Neural progenitor cell (in vitro differentiated cells): ENCODE measurements at regions not wholly inside any gene's neighbourhood (a gene's known extent, or its start where the extent isn't known, plus 50 kb on each side); places are given as distances from the start of the nearest gene placed in this dataset.

Experiments used
- DNase-seq: peaks from one replicate; pipeline ENCODE4 v3.0.0-alpha.2; 2016; ENCODE audit warnings: low spot score
- H2AFZ ChIP-seq: fragments of 200-600 bp; sonication (generic); replicated peaks from 2 replicates; pipeline ENCODE4 v1.6.1; 2016; ENCODE audit warnings: antibody characterized with exemption
- H3F3A ChIP-seq: fragments of 200-600 bp; sonication (generic); 2 replicates; pipeline ENCODE4 v1.6.1; 2016; ENCODE audit warnings: antibody characterized with exemption, low read depth
- H3K27ac ChIP-seq: fragments of 200-600 bp; sonication (generic); 2 replicates; pipeline ENCODE4 v1.5.1; 2016; ENCODE audit warnings: mild to moderate bottlenecking
- H3K27me3 ChIP-seq: fragments of 200-600 bp; sonication (generic); 2 replicates; pipeline ENCODE4 v1.6.1; 2016; ENCODE audit warnings: mild to moderate bottlenecking, moderate library complexity
- H3K36me3 ChIP-seq: fragments of 200-600 bp; sonication (generic); 2 replicates; pipeline ENCODE4 v1.5.1; 2016
- H3K4me1 ChIP-seq: fragments of 200-600 bp; sonication (generic); 2 replicates; pipeline ENCODE4 v1.6.1; 2016; ENCODE audit warnings: mixed run types
- H3K4me2 ChIP-seq: fragments of 200-600 bp; sonication (generic); 2 replicates; pipeline ENCODE4 v1.6.1; 2016
- H3K4me3 ChIP-seq: fragments of 200-600 bp; sonication (generic); 2 replicates; pipeline ENCODE4 v1.5.1; 2016
- H3K79me2 ChIP-seq: fragments of 200-600 bp; sonication (generic); 2 replicates; pipeline ENCODE4 v1.6.1; 2016; ENCODE audit warnings: low read depth
- H3K9ac ChIP-seq: fragments of 200-600 bp; sonication (generic); 2 replicates; pipeline ENCODE4 v1.6.1; 2016
- H3K9me3 ChIP-seq: fragments of 200-600 bp; sonication (generic); 2 replicates; pipeline ENCODE4 v1.5.1; 2016; ENCODE audit warnings: low read depth
- H4K20me1 ChIP-seq: fragments of 200-600 bp; sonication (generic); 2 replicates; pipeline ENCODE4 v1.6.1; 2016; ENCODE audit warnings: low read depth
- H3K27ac Mint-ChIP-seq: 3 replicates; pipeline ENCODE4 v1.8.0; 2021; ENCODE audit warnings: mixed read lengths
- H3K27me3 Mint-ChIP-seq: 2 replicates; pipeline ENCODE4 v1.8.0; 2022; ENCODE audit warnings: low read depth, mild to moderate bottlenecking, inconsistent platforms, moderate library complexity, mixed read lengths; ENCODE audit not compliant: insufficient read depth
- H3K36me3 Mint-ChIP-seq: 3 replicates; pipeline ENCODE4 v1.8.0; 2021; ENCODE audit warnings: mixed read lengths
- H3K4me1 Mint-ChIP-seq: 3 replicates; pipeline ENCODE4 v1.8.0; 2021; ENCODE audit warnings: mixed read lengths
- H3K4me3 Mint-ChIP-seq: 3 replicates; pipeline ENCODE4 v1.8.0; 2021; ENCODE audit warnings: mild to moderate bottlenecking, moderate library complexity, mixed read lengths
- H3K9me3 Mint-ChIP-seq: 3 replicates; pipeline ENCODE4 v1.8.0; 2020; ENCODE audit warnings: mixed read lengths
- EZH2 ChIP-seq: fragments of 200-600 bp; sonication (generic); IDR thresholded peaks from 2 replicates; pipeline ENCODE4 v1.6.1; 2017; ENCODE audit warnings: antibody characterized with exemption, mild to moderate bottlenecking, moderate library complexity
- EZH2phosphoT487 ChIP-seq: fragments of 200-600 bp; sonication (generic); IDR thresholded peaks from 2 replicates; pipeline ENCODE4 v1.6.1; 2017; ENCODE audit warnings: antibody characterized with exemption
- TF ChIP-seq, protein P1 (sequence below): fragments of 200-600 bp; sonication (generic); IDR thresholded peaks from 2 replicates; pipeline ENCODE4 v1.5.1; 2017; ENCODE audit warnings: antibody characterized with exemption, mild to moderate bottlenecking

DNA sequence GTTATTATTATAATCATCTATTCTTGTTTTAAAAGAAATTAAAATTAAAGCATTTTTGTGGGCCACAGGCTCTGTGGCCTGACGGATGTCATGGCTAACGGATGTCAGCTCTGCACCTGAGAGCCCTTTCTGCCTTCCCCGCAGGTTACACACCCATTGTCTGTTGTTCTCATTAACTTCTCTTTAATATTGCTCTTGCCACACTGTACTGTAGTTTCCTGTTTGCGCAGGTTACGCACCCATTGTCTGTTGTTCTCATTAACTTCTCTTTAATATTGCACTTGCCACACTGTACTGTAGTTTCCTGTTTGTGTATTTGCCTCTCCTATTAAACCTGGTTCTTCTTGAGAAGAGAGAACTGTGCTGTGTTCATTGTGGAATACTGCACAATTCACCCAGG is 294.4 kb upstream of the PLXNA2 start:
- no peaks in the 10 kb centered on the region for H3K36me3 ChIP-seq
- no peak for DNase-seq
- H3K4me2 ChIP-seq = no peak overlapping the region
- no peaks in the 10 kb centered on the region for H4K20me1 ChIP-seq
- Mint-ChIP-seq H3K36me3 (no peaks in the 10 kb centered on the region), H3K4me1 (peaks cover 57% of the 10 kb centered on the region), H3K4me3 (no peak overlapping the region), H3K27ac (no peak overlapping the region), H3K27me3 (peaks cover 16% of the 10 kb centered on the region), H3K9me3 (no peaks in the 10 kb centered on the region)
- no peaks in the 10 kb centered on the region for H3K9me3 ChIP-seq
- H3K4me1 ChIP-seq = peaks cover 17% of the 10 kb centered on the region
- no peaks in the 10 kb centered on the region for H3K79me2 ChIP-seq
- H3K27me3 ChIP-seq = no peaks in the 10 kb centered on the region
- no peaks in the 10 kb centered on the region for H3F3A ChIP-seq
- no peak overlapping the region for H3K4me3 ChIP-seq
- H3K9ac ChIP-seq = no peak overlapping the region
- no peak overlapping the region for H2AFZ ChIP-seq
- H3K27ac ChIP-seq = no peak overlapping the region
- TF ChIP-seq, protein P1, sequence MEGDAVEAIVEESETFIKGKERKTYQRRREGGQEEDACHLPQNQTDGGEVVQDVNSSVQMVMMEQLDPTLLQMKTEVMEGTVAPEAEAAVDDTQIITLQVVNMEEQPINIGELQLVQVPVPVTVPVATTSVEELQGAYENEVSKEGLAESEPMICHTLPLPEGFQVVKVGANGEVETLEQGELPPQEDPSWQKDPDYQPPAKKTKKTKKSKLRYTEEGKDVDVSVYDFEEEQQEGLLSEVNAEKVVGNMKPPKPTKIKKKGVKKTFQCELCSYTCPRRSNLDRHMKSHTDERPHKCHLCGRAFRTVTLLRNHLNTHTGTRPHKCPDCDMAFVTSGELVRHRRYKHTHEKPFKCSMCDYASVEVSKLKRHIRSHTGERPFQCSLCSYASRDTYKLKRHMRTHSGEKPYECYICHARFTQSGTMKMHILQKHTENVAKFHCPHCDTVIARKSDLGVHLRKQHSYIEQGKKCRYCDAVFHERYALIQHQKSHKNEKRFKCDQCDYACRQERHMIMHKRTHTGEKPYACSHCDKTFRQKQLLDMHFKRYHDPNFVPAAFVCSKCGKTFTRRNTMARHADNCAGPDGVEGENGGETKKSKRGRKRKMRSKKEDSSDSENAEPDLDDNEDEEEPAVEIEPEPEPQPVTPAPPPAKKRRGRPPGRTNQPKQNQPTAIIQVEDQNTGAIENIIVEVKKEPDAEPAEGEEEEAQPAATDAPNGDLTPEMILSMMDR = no peak
- no peak for TF ChIP-seq EZH2
- TF ChIP-seq EZH2phosphoT487 = no peak

DNA sequence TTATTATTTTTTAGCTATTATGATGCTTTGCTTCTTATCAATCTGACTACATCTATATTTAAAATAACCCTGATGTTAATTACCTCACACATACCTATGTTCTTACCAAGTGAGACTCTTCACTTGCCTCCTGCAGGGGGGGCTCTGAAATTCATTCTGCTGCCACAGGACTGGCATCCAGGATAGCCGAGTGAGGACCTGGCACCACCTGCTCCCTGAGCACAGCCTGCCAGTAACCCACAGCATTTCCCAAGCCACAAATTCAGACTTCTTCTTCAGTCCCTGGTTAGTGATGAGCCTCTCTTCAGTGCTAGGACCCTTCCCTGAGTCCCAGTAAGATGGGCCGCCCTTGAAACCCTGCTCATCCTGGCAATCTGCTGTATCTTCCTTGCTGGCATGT is 296.5 kb upstream of the PLXNA2 start:
- H3K4me3 ChIP-seq = no peak overlapping the region
- Mint-ChIP-seq H3K4me1 (peaks cover 42% of the 10 kb centered on the region), H3K36me3 (no peaks in the 10 kb centered on the region), H3K27ac (no peak overlapping the region), H3K27me3 (peaks cover 16% of the 10 kb centered on the region), H3K9me3 (no peaks in the 10 kb centered on the region), H3K4me3 (no peak overlapping the region)
- DNase-seq = no peak
- H2AFZ ChIP-seq = no peak overlapping the region
- H3K9ac ChIP-seq = no peak overlapping the region
- TF ChIP-seq, protein P1 = no peak
- no peak for TF ChIP-seq EZH2
- no peak for TF ChIP-seq EZH2phosphoT487
- H3K79me2 ChIP-seq = no peaks in the 10 kb centered on the region
- H3K4me2 ChIP-seq = no peak overlapping the region
- H3F3A ChIP-seq = no peaks in the 10 kb centered on the region
- H3K27ac ChIP-seq = no peak overlapping the region
- H3K9me3 ChIP-seq = no peaks in the 10 kb centered on the region
- peaks cover 17% of the 10 kb centered on the region for H3K4me1 ChIP-seq
- H3K36me3 ChIP-seq = no peaks in the 10 kb centered on the region
- no peaks in the 10 kb centered on the region for H3K27me3 ChIP-seq
- H4K20me1 ChIP-seq = no peaks in the 10 kb centered on the region

DNA sequence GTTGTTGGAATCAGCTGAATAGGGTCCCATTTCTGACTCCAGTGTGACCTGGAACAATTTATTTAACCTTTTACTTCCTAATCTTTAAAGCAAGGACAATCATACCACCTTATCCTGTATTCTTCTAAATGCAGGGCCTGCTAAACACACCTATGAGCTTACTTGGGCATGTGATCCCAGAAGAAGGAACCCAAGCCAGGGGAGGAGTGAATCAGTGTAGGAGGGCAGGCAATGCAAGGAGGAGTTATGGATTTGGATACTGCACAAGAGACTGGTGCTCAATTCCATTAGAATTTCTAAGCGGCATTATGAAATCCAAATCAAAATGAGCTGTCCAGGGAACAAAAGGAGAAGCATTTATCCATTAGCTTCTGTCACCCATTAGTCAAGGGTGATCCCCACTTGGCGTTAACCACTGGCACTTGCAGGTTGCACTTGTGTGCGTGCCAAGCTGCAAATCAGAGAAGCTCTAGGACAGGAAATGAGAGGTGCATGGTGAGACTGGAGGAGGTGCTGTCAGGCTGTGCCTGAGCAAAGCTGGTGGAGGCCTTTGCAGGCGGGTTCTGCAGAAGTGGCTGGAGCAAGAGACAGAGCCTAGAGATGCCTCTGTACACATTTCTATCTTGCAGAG is 297.2 kb upstream of the PLXNA2 start:
- no peak overlapping the region for H3K27ac ChIP-seq
- no peaks in the 10 kb centered on the region for H3F3A ChIP-seq
- H3K27ac Mint-ChIP-seq = no peak overlapping the region
- H3K9me3 Mint-ChIP-seq = no peaks in the 10 kb centered on the region
- no peak for DNase-seq
- no peak overlapping the region for H3K9ac ChIP-seq
- no peak overlapping the region for H3K4me2 ChIP-seq
- H3K27me3 ChIP-seq = no peaks in the 10 kb centered on the region
- peaks cover 14% of the 10 kb centered on the region for H3K4me1 ChIP-seq
- peaks cover 42% of the 10 kb centered on the region for H3K4me1 Mint-ChIP-seq
- no peak overlapping the region for H3K4me3 Mint-ChIP-seq
- no peak overlapping the region for H2AFZ ChIP-seq
- H3K27me3 Mint-ChIP-seq = peaks cover 16% of the 10 kb centered on the region
- no peaks in the 10 kb centered on the region for H3K36me3 ChIP-seq
- H4K20me1 ChIP-seq = no peaks in the 10 kb centered on the region
- TF ChIP-seq EZH2 (no peak), EZH2phosphoT487 (no peak)
- TF ChIP-seq, protein P1 = no peak
- H3K4me3 ChIP-seq = no peak overlapping the region
- H3K36me3 Mint-ChIP-seq = no peaks in the 10 kb centered on the region
- H3K9me3 ChIP-seq = no peaks in the 10 kb centered on the region
- H3K79me2 ChIP-seq = no peaks in the 10 kb centered on the region
